ENCODE measurements at regions not wholly inside any gene's neighbourhood (a gene's known extent, or its start where the extent isn't known, plus 50 kb on each side); places are given as distances from the start of the nearest gene placed in this dataset.

- TF ChIP-seq ATF3 (CRISPR knock-in tag; conservative IDR thresholded peaks at IDR 0.05) (no peak), ETV6 (CRISPR knock-in tag; IDR thresholded peaks at IDR 0.05) (no peak)
Observed at GRCh38 chr2:186103276-186103675, 364.7 kb downstream of the FSIP2 start (continued).

- H3K4me1 Mint-ChIP-seq: peaks cover 25% of the 10 kb centered on the region
- H3K27me3 Mint-ChIP-seq (ENCODE audit: low read depth): no peaks in the 10 kb centered on the region
- no peak overlapping the region for H3K4me3 Mint-ChIP-seq
- ChIA-PET CTCF (interaction anchor here (0.7 kb wide), 1 partner anchor 537 kb away, joined by 3 read pairs; no protein-coding TSS in a partner anchor), POLR2A (no interaction called here)
- TF ChIP-seq AFF4 (CRISPR knock-in tag; IDR thresholded peaks at IDR 0.05; ENCODE audit: borderline replicate concordance) (no peak), TCF7 (CRISPR knock-in tag; IDR thresholded peaks at IDR 0.05; ENCODE audit: low read depth) (no peak), CBFB (CRISPR knock-in tag; IDR thresholded peaks at IDR 0.05; ENCODE audit: low read depth) (no peak), ZBTB43 (CRISPR knock-in tag; IDR thresholded peaks at IDR 0.05) (no peak), E2F4 (CRISPR knock-in tag; IDR thresholded peaks at IDR 0.05; ENCODE audit: borderline replicate concordance, low read depth) (no peak), STAT6 (CRISPR knock-in tag; conservative IDR thresholded peaks at IDR 0.05; ENCODE audit: low read depth) (no peak), MAX (CRISPR knock-in tag; IDR thresholded peaks at IDR 0.05) (no peak), IRF2 (CRISPR knock-in tag; IDR thresholded peaks at IDR 0.05; ENCODE audit: borderline replicate concordance, low read depth) (no peak), ZNF512 (CRISPR knock-in tag; IDR thresholded peaks at IDR 0.05; ENCODE audit: borderline replicate concordance) (no peak), NFYB (CRISPR knock-in tag; conservative IDR thresholded peaks at IDR 0.05; ENCODE audit: low read depth) (no peak), ZBTB21 (CRISPR knock-in tag; IDR thresholded peaks at IDR 0.05; ENCODE audit: borderline replicate concordance) (no peak), FOXK1 (CRISPR knock-in tag; IDR thresholded peaks at IDR 0.05) (no peak), CDX4 (CRISPR knock-in tag; IDR thresholded peaks at IDR 0.05; ENCODE audit: borderline replicate concordance) (no peak), JUN (CRISPR knock-in tag; IDR thresholded peaks at IDR 0.05) (no peak), SOX15 (CRISPR knock-in tag; IDR thresholded peaks at IDR 0.05) (no peak), IRF1 (CRISPR knock-in tag; IDR thresholded peaks at IDR 0.05) (no peak)
- H3K9me3 Mint-ChIP-seq: no peaks in the 10 kb centered on the region
- no peak for DNase-seq (ENCODE audit: low spot score)
- H3K27ac Mint-ChIP-seq: no peak overlapping the region
- no peak for ATAC-seq
- no peaks in the 10 kb centered on the region for H3K36me3 Mint-ChIP-seq
Observed at GRCh38 chr2:186105016-186105724, 366.6 kb downstream of the FSIP2 start.

All from WTC11 (cell line).